Fibroblast of pulmonary artery (primary cell): ENCODE measurements at regions not wholly inside any gene's neighbourhood (a gene's known extent, or its start where the extent isn't known, plus 50 kb on each side); places are given as distances from the start of the nearest gene placed in this dataset.

Experiments used
- DNase-seq: peaks from one replicate; pipeline ENCODE4 v3.0.0-alpha.2; 2010; ENCODE audit warnings: low read depth
- H3K4me3 ChIP-seq: replicated peaks from 2 replicates; pipeline ENCODE4 v1.5.1; 2011; ENCODE audit warnings: low read depth, mild to moderate bottlenecking, control low read depth, low read length, moderate library complexity
- TF ChIP-seq, protein P1 (sequence below): IDR thresholded peaks from 2 replicates; pipeline ENCODE4 v1.5.1; 2011; ENCODE audit warnings: mild to moderate bottlenecking, control low read depth, low read length, inconsistent platforms; ENCODE audit errors: missing control alignments

GRCh38 chr14:104469591-104469990, 110.0 kb upstream of the C14orf180 start:
- TF ChIP-seq, protein P1, sequence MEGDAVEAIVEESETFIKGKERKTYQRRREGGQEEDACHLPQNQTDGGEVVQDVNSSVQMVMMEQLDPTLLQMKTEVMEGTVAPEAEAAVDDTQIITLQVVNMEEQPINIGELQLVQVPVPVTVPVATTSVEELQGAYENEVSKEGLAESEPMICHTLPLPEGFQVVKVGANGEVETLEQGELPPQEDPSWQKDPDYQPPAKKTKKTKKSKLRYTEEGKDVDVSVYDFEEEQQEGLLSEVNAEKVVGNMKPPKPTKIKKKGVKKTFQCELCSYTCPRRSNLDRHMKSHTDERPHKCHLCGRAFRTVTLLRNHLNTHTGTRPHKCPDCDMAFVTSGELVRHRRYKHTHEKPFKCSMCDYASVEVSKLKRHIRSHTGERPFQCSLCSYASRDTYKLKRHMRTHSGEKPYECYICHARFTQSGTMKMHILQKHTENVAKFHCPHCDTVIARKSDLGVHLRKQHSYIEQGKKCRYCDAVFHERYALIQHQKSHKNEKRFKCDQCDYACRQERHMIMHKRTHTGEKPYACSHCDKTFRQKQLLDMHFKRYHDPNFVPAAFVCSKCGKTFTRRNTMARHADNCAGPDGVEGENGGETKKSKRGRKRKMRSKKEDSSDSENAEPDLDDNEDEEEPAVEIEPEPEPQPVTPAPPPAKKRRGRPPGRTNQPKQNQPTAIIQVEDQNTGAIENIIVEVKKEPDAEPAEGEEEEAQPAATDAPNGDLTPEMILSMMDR, result no peak
- no peak for DNase-seq
- no peak overlapping the region for H3K4me3 ChIP-seq

DNA sequence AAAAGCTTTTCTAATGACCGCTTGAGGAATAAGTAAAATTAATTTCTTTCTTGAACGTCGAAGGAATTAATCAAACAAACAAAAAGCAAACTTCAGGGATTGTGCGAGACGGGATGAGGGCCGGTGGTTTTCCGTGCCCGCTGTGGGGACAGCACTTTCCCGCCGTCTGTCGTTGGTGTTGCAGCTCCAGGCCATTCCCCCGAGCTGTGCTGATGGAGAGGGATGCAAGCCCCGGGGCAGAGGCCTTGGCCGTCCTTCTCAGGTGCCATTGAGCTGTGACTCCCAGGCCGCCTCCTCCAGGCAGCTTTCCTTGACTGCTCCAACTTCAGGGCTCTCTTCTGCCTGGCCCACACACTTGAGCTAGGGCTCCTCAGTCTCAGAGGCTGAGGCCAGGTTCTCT, 109.0 kb upstream of the C14orf180 start:
- TF ChIP-seq, protein P1, result no peak
- no peak overlapping the region for H3K4me3 ChIP-seq

DNA sequence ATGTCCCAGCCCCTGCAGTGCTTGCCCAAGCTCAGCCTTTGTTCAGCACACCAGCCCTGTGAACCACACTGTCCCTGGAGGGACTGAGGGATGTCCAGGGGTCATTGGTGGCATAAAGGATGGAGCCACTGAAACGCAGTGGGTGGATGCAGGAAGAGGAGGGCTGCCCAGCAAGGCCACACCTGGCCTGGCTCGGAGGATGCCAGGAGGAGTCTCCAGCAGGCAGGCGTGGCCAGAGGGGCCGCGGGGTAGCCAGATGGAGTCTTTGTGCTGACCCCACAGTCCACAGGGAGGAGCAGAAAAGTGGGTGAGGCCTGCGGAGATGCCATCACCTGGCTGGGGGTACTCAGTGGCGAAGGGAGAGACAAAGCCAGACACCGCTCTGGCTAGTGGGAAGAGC, 108.5 kb upstream of the C14orf180 start:
- TF ChIP-seq, protein P1, result no peak
- no peak for DNase-seq
- no peak overlapping the region for H3K4me3 ChIP-seq

More for the DNA sequence above, 109.0 kb upstream of the C14orf180 start:
- no peak for DNase-seq

- TF ChIP-seq, protein P1, result no peak
- no peak overlapping the region for H3K4me3 ChIP-seq
- DNase-seq, result no peak
Measured at GRCh38 chr14:104472073-104472472, 107.5 kb upstream of the C14orf180 start.

- DNase-seq, result no peak
- H3K4me3 ChIP-seq, result no peak overlapping the region
- TF ChIP-seq, protein P1, result no peak
Measured at GRCh38 chr14:104472536-104473243, 106.9 kb upstream of the C14orf180 start.

- H3K4me3 ChIP-seq, result no peak overlapping the region
- no peak for DNase-seq
- TF ChIP-seq, protein P1, result no peak
Measured at GRCh38 chr14:104473244-104473565, 106.4 kb upstream of the C14orf180 start.
